SW480 (cell line): ENCODE measurements at regions not wholly inside any gene's neighbourhood (a gene's known extent, or its start where the extent isn't known, plus 50 kb on each side); places are given as distances from the start of the nearest gene placed in this dataset.
A peak's percentile ranks its signal among the peaks of the same experiment; 100 is the strongest.

Experiments used
- DNase-seq: peaks from one replicate; pipeline ENCODE4 v3.0.0-alpha.2; 2016; ENCODE audit warnings: low spot score

GRCh38 chr2:41726364-41726763 is 321.5 kb upstream of the PKDCC start:
- DNase-seq = no peak

- no peak for DNase-seq
Measured at GRCh38 chr2:41727152-41727551, 320.7 kb upstream of the PKDCC start.

- DNase-seq = no peak
Measured at GRCh38 chr2:41727711-41728110, 320.1 kb upstream of the PKDCC start.

- no peak for DNase-seq
Measured at GRCh38 chr2:41728788-41729338, 319.0 kb upstream of the PKDCC start.

GRCh38 chr2:41729800-41730364 is 317.9 kb upstream of the PKDCC start:
- no peak for DNase-seq

- no peak for DNase-seq
Measured at GRCh38 chr2:41735006-41735405, 312.8 kb upstream of the PKDCC start.

GRCh38 chr2:41735476-41735875 is 312.3 kb upstream of the PKDCC start:
- no peak for DNase-seq

- no peak for DNase-seq
Measured at GRCh38 chr2:41736105-41736567, 311.7 kb upstream of the PKDCC start.

GRCh38 chr2:41736586-41736985 is 311.2 kb upstream of the PKDCC start:
- DNase-seq = no peak

GRCh38 chr2:41737888-41738287 is 309.9 kb upstream of the PKDCC start:
- no peak for DNase-seq

- DNase-seq = no peak
Measured at GRCh38 chr2:41741951-41742595, 305.7 kb upstream of the PKDCC start.

- DNase-seq = no peak
Measured at GRCh38 chr2:41743324-41743723, 304.5 kb upstream of the PKDCC start.

- DNase-seq = no peak
Measured at GRCh38 chr2:41750829-41751228, 297.0 kb upstream of the PKDCC start.

GRCh38 chr2:41759880-41760279 is 287.9 kb upstream of the PKDCC start:
- no peak for DNase-seq

- no peak for DNase-seq
Measured at GRCh38 chr2:41763141-41763540, 284.7 kb upstream of the PKDCC start.

- no peak for DNase-seq
Measured at GRCh38 chr2:41764131-41764530, 283.7 kb upstream of the PKDCC start.

- DNase-seq = peak; percentile 18
Measured at GRCh38 chr2:41764919-41765318, 282.9 kb upstream of the PKDCC start.

GRCh38 chr2:41768310-41768709 is 279.5 kb upstream of the PKDCC start:
- no peak for DNase-seq

- no peak for DNase-seq
Measured at GRCh38 chr2:41771710-41772109, 276.1 kb upstream of the PKDCC start.

- no peak for DNase-seq
Measured at GRCh38 chr2:41772697-41773096, 275.1 kb upstream of the PKDCC start.

GRCh38 chr2:41774011-41774605 is 273.7 kb upstream of the PKDCC start:
- DNase-seq = no peak

GRCh38 chr2:41775366-41776025 is 272.3 kb upstream of the PKDCC start:
- DNase-seq = no peak

- DNase-seq = no peak
Measured at GRCh38 chr2:41779888-41780287, 267.9 kb upstream of the PKDCC start.
